Activated naive CD4-positive, alpha-beta T cell treated with anti-CD3 and anti-CD28 coated beads, Interleukin-2, amount 10 ng/mL, durations not matched to agents 7 days and 5 days (primary cell): ENCODE measurements at regions not wholly inside any gene's neighbourhood (a gene's known extent, or its start where the extent isn't known, plus 50 kb on each side); places are given as distances from the start of the nearest gene placed in this dataset.

Experiments
- CTCF ChIA-PET: fragments of 350-600 bp; sonication (Branson Sonifier 250); formaldehyde crosslinking; loops from one replicate; lab custom pipeline; 2021; ENCODE audit warnings: antibody characterized with exemption; lab: Charles Lee
- DNase-seq: peaks from one replicate; pipeline ENCODE4 v3.0.0-alpha.2; 2020
- H3K27ac Mint-ChIP-seq: one replicate; pipeline ENCODE4 v1.8.0; 2021; ENCODE audit warnings: mild to moderate bottlenecking, moderate library complexity, mixed read lengths
- H3K27me3 Mint-ChIP-seq: one replicate; pipeline ENCODE4 v1.8.0; 2021; ENCODE audit warnings: mild to moderate bottlenecking, mixed read lengths
- H3K36me3 Mint-ChIP-seq: one replicate; pipeline ENCODE4 v1.8.0; 2021; ENCODE audit warnings: mixed read lengths
- H3K4me1 Mint-ChIP-seq: one replicate; pipeline ENCODE4 v1.8.0; 2021; ENCODE audit warnings: mixed read lengths
- H3K4me3 Mint-ChIP-seq: one replicate; pipeline ENCODE4 v1.8.0; 2021; ENCODE audit warnings: mild to moderate bottlenecking, moderate library complexity, mixed read lengths
- H3K9me3 Mint-ChIP-seq: one replicate; pipeline ENCODE4 v1.8.0; 2021; ENCODE audit warnings: mixed read lengths

DNA sequence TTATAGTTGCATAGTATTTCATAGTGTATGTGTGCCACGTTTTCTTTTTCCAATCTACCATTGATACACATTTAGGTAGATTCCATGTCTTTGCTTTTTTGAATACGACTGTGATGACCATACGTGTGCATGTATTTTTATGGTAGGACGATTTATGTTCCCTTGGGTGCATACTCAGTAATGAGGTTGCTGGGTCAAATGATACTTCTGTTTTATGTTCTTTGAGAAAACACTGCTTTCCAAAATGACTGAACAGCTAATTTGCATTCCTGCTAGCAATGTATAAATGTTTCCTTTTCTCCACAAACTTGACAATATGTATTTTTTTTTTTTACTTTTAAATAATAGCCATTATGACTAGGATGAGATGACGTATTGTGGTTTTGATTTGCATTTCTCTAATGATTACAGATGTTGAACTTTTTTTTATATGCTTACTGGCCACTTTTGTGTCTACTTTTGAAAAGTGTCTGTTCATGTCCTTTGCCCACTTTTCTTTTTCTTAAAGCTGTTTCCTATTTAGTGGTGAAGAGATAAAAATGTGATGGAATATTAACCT is 969.5 kb upstream of the NDST4 start:
- Mint-ChIP-seq H3K4me1 (no peaks in the 10 kb centered on the region), H3K27ac (no peak overlapping the region), H3K9me3 (peaks cover 2% of the 10 kb centered on the region), H3K4me3 (no peak overlapping the region), H3K27me3 (no peaks in the 10 kb centered on the region), H3K36me3 (no peaks in the 10 kb centered on the region)
- DNase-seq, result no peak
- CTCF ChIA-PET, result no interaction called here

DNA sequence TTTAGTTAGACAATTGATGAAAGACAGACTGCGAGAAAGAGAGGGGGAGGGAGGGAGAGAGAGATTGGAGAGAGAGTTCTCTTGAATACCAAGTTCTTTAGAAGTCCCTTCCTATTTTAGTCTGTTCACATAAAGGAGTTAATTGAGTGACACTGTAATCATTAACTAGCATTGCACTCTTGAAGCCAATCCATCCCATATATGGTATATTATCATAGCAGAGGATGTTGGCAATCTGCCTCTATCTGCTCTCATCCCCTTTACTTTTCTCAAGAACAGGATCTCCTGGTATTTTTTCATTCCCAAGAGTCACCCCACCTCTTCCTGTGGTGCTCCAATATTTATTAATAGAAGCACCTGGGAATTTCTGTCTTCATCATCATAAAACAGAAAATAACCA is 959.6 kb upstream of the NDST4 start:
- Mint-ChIP-seq H3K27ac (no peak overlapping the region), H3K4me1 (no peaks in the 10 kb centered on the region), H3K4me3 (no peak overlapping the region), H3K9me3 (no peaks in the 10 kb centered on the region), H3K27me3 (no peaks in the 10 kb centered on the region), H3K36me3 (no peaks in the 10 kb centered on the region)
- CTCF ChIA-PET, result no interaction called here
- DNase-seq, result no peak

DNA sequence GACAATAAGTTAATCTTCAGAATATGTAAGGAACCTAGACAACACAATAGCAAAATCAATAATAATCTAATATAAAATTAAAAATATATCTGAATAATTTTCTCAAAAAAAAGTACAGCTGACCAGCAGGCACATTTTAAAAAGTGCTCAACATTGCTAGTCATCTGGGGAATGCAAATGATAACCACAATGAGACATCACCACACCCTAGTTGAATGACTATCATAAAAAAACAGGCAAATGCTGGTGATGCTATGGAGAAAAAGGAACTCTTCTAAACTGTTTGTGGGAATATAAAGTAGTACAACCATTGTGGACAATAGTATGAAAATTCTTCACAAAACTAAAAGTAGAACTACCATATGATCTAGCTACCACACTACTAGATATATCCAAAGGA is 956.9 kb upstream of the NDST4 start:
- H3K4me1 Mint-ChIP-seq, result no peaks in the 10 kb centered on the region
- H3K9me3 Mint-ChIP-seq, result peaks cover 2% of the 10 kb centered on the region
- no peak overlapping the region for H3K27ac Mint-ChIP-seq
- no peak overlapping the region for H3K4me3 Mint-ChIP-seq
- CTCF ChIA-PET, result no interaction called here
- no peak for DNase-seq
- no peaks in the 10 kb centered on the region for H3K36me3 Mint-ChIP-seq
- H3K27me3 Mint-ChIP-seq, result no peaks in the 10 kb centered on the region

DNA sequence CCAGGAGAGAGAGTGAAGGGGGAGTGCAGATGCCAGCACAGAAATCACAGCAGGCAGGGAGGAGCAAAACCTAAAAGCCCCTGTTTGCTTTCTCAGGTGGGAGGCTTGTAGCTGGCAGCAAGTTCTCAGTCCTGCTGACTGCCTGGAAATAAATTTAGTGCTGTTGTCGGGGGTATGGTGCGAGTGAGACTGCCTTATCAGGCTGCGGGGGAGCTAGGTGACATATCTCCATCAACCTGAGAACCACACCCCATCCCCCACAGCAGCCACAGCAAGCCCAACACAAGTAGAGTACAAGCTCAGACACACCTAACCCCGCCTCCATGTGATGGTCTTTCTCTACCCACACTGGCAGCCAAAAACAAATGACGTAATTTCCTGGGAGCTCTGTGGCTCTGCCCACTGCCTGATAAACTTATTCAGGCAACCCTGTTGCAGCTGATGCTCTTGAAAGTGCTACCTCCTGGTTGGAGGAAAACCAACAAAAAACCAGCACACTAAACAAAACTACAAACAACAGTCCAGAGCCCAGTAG is 953.4 kb upstream of the NDST4 start:
- no peak overlapping the region for H3K4me3 Mint-ChIP-seq

DNA sequence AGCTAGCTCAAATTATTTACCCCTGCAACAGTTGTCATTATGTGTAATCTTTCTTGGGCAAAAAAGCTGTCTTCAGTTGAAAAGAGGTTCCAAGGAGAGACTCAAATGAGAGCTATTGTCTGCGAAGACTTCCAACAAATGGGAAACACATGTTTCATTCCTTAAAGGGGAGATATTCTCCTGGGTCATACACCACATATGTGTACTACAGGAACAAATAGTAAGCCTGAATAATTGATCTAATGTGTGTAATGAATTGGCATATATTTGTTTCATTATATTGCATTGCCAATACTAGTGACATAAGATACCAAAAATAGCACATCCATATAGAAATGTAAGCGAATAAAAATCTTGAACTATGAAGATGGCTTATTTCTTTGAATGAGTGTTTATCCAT is 950.9 kb upstream of the NDST4 start:
- DNase-seq, result no peak
- CTCF ChIA-PET, result no interaction called here
- H3K4me3 Mint-ChIP-seq, result no peak overlapping the region
- no peaks in the 10 kb centered on the region for H3K27me3 Mint-ChIP-seq
- no peak overlapping the region for H3K27ac Mint-ChIP-seq
- H3K9me3 Mint-ChIP-seq, result peaks cover 2% of the 10 kb centered on the region
- no peaks in the 10 kb centered on the region for H3K4me1 Mint-ChIP-seq
- H3K36me3 Mint-ChIP-seq, result no peaks in the 10 kb centered on the region

More for the DNA sequence above, 953.4 kb upstream of the NDST4 start:
- Mint-ChIP-seq H3K27me3 (no peaks in the 10 kb centered on the region), H3K9me3 (peaks cover 2% of the 10 kb centered on the region), H3K36me3 (no peaks in the 10 kb centered on the region), H3K4me1 (no peaks in the 10 kb centered on the region), H3K27ac (no peak overlapping the region)
- DNase-seq, result no peak
- CTCF ChIA-PET, result no interaction called here

DNA sequence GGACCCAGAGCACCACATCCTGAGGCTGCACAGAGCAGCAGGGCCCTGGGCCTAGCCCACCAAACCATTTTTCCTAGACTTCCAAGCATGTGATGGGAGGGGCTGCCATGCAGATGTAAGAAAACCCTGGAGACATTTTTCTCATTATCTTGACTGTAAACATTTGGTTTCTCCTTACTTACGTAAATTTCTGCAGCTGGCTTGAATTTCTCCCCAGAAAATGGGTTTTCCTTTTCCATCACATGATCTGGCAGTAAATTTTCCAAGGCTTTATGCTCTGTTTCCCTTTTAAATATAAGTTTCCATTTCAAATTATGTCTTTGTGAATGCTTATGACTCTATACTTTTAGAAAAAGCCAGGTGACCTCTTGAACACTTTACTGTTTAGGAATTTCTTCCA is 945.9 kb upstream of the NDST4 start:
- H3K27me3 Mint-ChIP-seq, result no peaks in the 10 kb centered on the region
- no peak overlapping the region for H3K4me3 Mint-ChIP-seq
- H3K9me3 Mint-ChIP-seq, result no peaks in the 10 kb centered on the region
- no peaks in the 10 kb centered on the region for H3K36me3 Mint-ChIP-seq
- DNase-seq, result no peak
- H3K27ac Mint-ChIP-seq, result no peak overlapping the region
- no peaks in the 10 kb centered on the region for H3K4me1 Mint-ChIP-seq
- CTCF ChIA-PET, result no interaction called here

DNA sequence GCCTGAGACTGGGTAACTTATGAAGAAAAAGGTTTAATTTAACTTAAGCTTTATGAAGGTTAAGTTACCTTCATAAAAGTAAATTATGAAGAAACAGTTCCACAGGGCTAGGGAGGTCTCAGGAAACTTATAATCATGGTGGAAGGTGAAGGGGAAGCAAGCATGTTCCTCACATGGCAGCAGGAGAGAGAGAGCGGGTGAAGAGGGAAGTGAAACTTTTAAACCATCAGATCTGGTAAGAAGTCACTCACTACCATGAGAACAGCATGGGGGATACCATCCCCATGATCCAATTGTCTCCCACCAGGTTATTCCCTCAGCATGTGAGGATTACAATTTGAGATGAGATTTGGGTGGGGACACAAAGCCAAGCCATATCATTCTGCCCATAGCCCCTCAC is 944.7 kb upstream of the NDST4 start:
- Mint-ChIP-seq H3K27me3 (no peaks in the 10 kb centered on the region), H3K4me3 (no peak overlapping the region), H3K9me3 (no peaks in the 10 kb centered on the region), H3K27ac (no peak overlapping the region), H3K4me1 (no peaks in the 10 kb centered on the region), H3K36me3 (no peaks in the 10 kb centered on the region)
- no peak for DNase-seq
- CTCF ChIA-PET, result no interaction called here

DNA sequence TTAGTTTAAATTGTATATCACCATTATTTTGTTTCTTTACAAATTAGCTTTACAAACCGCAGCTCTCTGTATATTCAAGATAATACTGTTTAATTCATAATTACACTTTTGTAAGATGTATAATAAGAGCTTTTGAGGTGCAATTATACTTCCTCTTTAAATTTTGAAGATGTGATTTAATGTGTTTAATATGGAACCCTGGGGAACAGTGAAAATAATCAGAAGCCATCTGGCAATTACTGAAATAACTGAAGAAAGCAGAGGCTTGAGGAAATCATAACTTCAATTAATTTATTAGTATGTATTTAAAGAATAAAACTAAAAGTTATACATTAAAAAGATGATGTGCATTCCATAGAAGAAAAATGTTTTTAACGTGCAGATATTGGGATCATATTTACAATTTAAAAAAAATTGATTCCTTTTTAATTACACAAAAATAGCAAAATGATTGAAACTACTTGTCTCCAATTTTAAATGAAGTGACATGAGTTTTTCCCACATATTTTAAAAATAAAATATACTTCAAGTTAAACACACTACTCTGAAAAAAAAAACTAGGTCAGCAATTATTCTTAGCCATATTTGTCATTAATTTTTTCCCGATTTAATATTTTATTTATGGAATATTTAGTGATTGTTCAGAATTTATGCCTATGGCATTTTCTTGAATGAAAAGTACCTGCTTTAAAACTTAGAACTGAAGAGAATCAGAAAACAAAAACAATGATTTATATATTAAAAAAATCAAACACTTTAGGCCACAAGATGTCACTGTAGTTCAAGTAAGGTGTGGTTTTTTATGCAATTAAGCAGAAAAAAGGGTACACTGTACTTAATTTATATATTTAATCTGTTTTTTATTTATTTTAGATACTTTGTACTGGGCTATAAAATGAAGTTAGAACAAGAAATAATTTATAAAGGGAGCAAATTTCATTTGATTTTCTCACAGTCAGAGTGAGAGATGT is 942.7 kb upstream of the NDST4 start:
- CTCF ChIA-PET, result no interaction called here
- no peak overlapping the region for H3K4me3 Mint-ChIP-seq
- no peak overlapping the region for H3K27ac Mint-ChIP-seq
- H3K9me3 Mint-ChIP-seq, result no peaks in the 10 kb centered on the region
- DNase-seq, result no peak
- no peaks in the 10 kb centered on the region for H3K27me3 Mint-ChIP-seq
- no peaks in the 10 kb centered on the region for H3K4me1 Mint-ChIP-seq
- H3K36me3 Mint-ChIP-seq, result no peaks in the 10 kb centered on the region

DNA sequence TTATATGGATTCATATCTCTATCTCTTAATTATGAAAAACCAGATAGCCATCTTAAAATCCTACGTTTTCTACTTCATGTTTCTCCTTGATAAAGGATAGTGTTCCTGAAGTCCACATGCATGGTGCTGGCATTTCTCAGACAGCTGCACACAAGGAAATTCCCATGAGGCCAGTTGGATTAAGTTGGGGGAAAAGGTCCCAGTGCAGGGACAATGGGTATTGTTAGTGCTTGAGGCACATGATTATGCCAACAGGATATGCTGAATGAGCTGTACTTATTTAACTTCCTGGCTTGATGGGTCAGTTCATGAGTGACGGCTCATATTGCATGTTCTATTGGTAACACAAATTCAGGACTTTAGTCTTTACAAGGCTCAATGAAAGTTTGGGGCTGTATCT is 913.9 kb upstream of the NDST4 start:
- Mint-ChIP-seq H3K4me3 (no peak overlapping the region), H3K9me3 (no peaks in the 10 kb centered on the region), H3K4me1 (no peaks in the 10 kb centered on the region), H3K36me3 (no peaks in the 10 kb centered on the region), H3K27ac (no peak overlapping the region), H3K27me3 (no peaks in the 10 kb centered on the region)
- no peak for DNase-seq
- CTCF ChIA-PET, result no interaction called here

DNA sequence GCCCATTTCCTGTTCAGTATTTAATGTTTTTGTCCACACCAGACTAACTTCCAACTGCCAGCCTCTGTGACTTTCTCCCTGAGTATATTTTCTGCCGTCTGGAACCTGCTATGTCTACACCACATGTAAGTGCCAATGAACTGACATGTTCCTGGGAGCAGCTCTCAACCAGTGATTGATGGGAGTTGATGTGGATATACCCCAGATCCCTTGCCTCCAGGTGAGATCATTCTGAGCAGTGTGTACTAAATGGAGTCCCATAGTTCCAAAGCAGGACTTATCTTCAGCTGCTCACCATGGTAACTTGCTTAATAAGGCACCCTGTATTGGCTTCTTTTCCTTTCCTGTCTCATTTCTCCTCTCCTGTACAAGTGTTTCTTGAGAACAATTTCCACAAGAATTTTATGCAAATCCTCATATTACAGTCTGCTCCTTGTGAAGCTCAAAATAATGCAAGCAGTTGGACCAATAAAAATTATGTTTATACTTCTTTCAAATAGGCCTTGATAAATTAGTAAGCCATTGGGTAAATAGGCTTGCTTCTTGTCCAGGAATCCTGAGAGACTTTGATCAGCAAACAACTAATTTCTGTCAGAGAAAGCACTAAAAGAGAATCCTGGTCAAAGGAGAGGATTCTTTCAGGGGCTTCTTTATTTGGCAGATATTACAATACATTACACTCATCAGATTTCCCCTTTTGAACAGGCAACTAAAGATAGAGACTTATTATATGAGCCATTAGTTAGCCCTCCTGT is 911.7 kb upstream of the NDST4 start:
- no peaks in the 10 kb centered on the region for H3K36me3 Mint-ChIP-seq
- H3K4me3 Mint-ChIP-seq, result no peak overlapping the region
- H3K27ac Mint-ChIP-seq, result no peak overlapping the region
- no peaks in the 10 kb centered on the region for H3K4me1 Mint-ChIP-seq
- no peaks in the 10 kb centered on the region for H3K9me3 Mint-ChIP-seq
- no peaks in the 10 kb centered on the region for H3K27me3 Mint-ChIP-seq
- no peak for DNase-seq
- CTCF ChIA-PET, result no interaction called here

DNA sequence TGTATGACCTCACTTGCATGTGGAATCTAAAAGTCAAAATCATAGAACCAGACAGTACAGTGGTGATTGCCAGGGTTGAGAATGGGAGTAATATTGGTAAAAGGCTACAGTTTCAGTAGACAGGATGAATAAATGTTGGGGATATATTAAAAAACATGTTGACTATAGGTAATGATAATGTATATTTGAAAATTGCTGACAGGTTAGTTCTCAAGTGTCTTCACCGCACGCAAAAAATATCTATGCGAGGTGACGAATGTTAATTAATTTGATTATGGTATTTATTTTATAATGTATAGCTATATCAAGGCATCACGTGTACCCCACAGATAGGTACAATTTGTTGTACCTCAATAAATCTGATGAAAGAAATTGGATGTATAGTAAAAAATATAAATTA is 909.6 kb upstream of the NDST4 start:
- Mint-ChIP-seq H3K4me3 (no peak overlapping the region), H3K4me1 (no peaks in the 10 kb centered on the region), H3K36me3 (no peaks in the 10 kb centered on the region), H3K27me3 (no peaks in the 10 kb centered on the region), H3K27ac (no peak overlapping the region), H3K9me3 (peaks cover 5% of the 10 kb centered on the region)
- CTCF ChIA-PET, result no interaction called here
- DNase-seq, result no peak

DNA sequence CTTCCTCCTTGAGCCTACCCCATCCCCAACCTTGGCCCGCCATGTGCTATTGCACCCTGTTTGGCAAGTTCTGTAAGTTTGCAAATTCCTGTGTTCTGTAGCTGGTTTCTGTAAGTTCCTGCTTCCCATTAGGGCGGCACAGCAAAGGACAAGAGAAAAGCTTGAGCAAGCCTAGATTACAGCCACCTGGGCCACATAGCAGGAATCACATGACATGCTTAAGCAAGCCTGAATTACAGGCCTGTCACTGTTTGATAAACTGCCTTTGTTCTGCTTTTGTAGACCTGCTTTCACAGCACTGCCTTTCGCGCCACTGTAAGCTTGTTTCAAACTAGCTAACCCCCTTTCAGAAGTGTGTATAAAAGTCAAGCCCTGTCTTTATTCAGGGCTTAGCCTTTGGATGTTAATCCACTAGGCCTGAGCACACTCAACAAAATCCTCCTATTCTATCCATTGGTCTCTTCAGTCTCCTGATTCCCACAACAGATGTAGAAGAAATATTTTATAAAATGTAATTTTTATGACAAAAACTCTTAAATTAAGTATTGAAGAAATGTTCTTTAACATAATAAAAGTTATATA is 906.8 kb upstream of the NDST4 start:
- Mint-ChIP-seq H3K4me3 (no peak overlapping the region), H3K9me3 (peaks cover 21% of the 10 kb centered on the region), H3K36me3 (no peaks in the 10 kb centered on the region), H3K4me1 (no peaks in the 10 kb centered on the region), H3K27me3 (no peaks in the 10 kb centered on the region), H3K27ac (no peak overlapping the region)
- CTCF ChIA-PET, result no interaction called here
- DNase-seq, result no peak

DNA sequence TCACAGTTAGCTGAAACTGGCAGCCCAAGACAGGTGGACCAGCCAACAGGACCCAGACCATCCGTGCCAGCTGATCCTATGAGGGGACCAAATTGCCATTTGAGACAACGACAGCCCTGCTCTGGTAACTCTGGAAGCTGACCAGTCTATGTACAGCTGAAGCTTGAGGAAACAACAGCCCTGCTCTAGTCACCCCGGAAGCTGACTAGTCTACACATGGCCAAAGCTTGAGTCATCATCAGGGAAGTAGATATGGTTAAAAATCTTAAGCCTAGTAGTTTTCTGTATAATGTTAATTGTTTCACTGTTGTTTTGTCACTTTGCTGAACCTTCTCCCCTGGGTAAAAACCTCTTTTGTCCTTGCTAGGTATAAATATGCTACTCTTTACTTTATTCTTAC is 905.4 kb upstream of the NDST4 start:
- peaks cover 30% of the 10 kb centered on the region for H3K9me3 Mint-ChIP-seq
- CTCF ChIA-PET, result no interaction called here
- H3K36me3 Mint-ChIP-seq, result no peaks in the 10 kb centered on the region

DNA sequence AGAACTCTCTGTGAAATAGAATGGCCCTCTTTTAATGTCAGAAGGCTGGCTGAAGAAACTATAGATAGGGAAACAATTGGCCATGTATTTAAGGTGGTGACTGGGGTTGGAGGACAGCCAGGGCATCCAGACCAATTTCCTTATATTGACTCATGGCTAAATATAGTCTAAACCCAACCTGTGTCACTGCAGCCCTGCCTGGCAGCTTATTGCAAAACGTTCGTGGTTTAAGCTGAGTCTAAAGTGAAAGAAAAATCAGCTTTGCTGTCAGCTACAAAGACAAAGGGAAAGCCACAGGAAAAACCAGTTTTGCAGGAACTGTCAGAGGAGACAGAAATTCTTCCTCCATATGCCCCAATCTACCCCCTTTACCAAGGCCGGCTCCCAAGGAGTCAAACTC is 902.8 kb upstream of the NDST4 start:
- DNase-seq, result no peak
- H3K9me3 Mint-ChIP-seq, result peaks cover 31% of the 10 kb centered on the region
- CTCF ChIA-PET, result no interaction called here
- no peak overlapping the region for H3K4me3 Mint-ChIP-seq
- H3K27me3 Mint-ChIP-seq, result no peaks in the 10 kb centered on the region
- H3K27ac Mint-ChIP-seq, result no peak overlapping the region
- no peaks in the 10 kb centered on the region for H3K4me1 Mint-ChIP-seq
- H3K36me3 Mint-ChIP-seq, result no peaks in the 10 kb centered on the region

More for the DNA sequence above, 905.4 kb upstream of the NDST4 start:
- no peak overlapping the region for H3K27ac Mint-ChIP-seq
- H3K27me3 Mint-ChIP-seq, result no peaks in the 10 kb centered on the region
- H3K4me3 Mint-ChIP-seq, result no peak overlapping the region
- no peak for DNase-seq
- no peaks in the 10 kb centered on the region for H3K4me1 Mint-ChIP-seq
